ENCODE measurements at regions not wholly inside any gene's neighbourhood (a gene's known extent, or its start where the extent isn't known, plus 50 kb on each side); places are given as distances from the start of the nearest gene placed in this dataset.
"Not testable (repeated sequence)": the region's sequence is repeated elsewhere in the genome, so short reads cannot be mapped to it uniquely, and the experiment has no call there.

GRCh38 chr1:90864681-90865080 is 147.6 kb upstream of the BARHL2 start:
- Mint-ChIP-seq H3K27me3 (ENCODE audit: low read depth) (peaks cover 2% of the 10 kb centered on the region), H3K9me3 (no peaks in the 10 kb centered on the region), H3K4me1 (ENCODE audit: low read depth) (no peaks in the 10 kb centered on the region), H3K36me3 (ENCODE audit: insufficient read depth) (no peaks in the 10 kb centered on the region), H3K4me3 (no peak overlapping the region)
- DNase-seq (no peak), ATAC-seq (no peak)

GRCh38 chr1:90862782-90863181 is 145.7 kb upstream of the BARHL2 start:
- Mint-ChIP-seq H3K9me3 (no peaks in the 10 kb centered on the region), H3K27me3 (ENCODE audit: low read depth) (peaks cover 2% of the 10 kb centered on the region), H3K4me3 (no peak overlapping the region), H3K36me3 (ENCODE audit: insufficient read depth) (no peaks in the 10 kb centered on the region), H3K4me1 (ENCODE audit: low read depth) (no peaks in the 10 kb centered on the region)
- no peak for ATAC-seq
- DNase-seq: no peak

- H3K4me3 Mint-ChIP-seq; DNase-seq; H3K4me1 Mint-ChIP-seq (ENCODE audit: low read depth); H3K9me3 Mint-ChIP-seq; H3K27me3 Mint-ChIP-seq (ENCODE audit: low read depth); ATAC-seq; H3K36me3 Mint-ChIP-seq (ENCODE audit: insufficient read depth): not testable (repeated sequence)
These were observed 144.3 kb upstream of the BARHL2 start for GRCh38 chr1:90861421-90861820.

- ATAC-seq (no peak), DNase-seq (no peak)
- no peak overlapping the region for H3K4me3 Mint-ChIP-seq
- H3K9me3 Mint-ChIP-seq: no peaks in the 10 kb centered on the region
- no peaks in the 10 kb centered on the region for H3K36me3 Mint-ChIP-seq (ENCODE audit: insufficient read depth)
- peaks cover 25% of the 10 kb centered on the region for H3K27me3 Mint-ChIP-seq (ENCODE audit: low read depth)
- peaks cover 6% of the 10 kb centered on the region for H3K4me1 Mint-ChIP-seq (ENCODE audit: low read depth)
These were observed 139.4 kb upstream of the BARHL2 start for GRCh38 chr1:90856463-90857007.

GRCh38 chr1:90854397-90854924 is 137.4 kb upstream of the BARHL2 start:
- Mint-ChIP-seq H3K4me1 (ENCODE audit: low read depth) (peaks cover 14% of the 10 kb centered on the region), H3K36me3 (ENCODE audit: insufficient read depth) (no peaks in the 10 kb centered on the region), H3K4me3 (no peak overlapping the region), H3K9me3 (no peaks in the 10 kb centered on the region), H3K27me3 (ENCODE audit: low read depth) (peaks cover 37% of the 10 kb centered on the region)
- ATAC-seq (no peak), DNase-seq (no peak)

- Mint-ChIP-seq H3K27me3 (ENCODE audit: low read depth) (peaks cover 51% of the 10 kb centered on the region), H3K4me1 (ENCODE audit: low read depth) (peaks cover 14% of the 10 kb centered on the region), H3K36me3 (ENCODE audit: insufficient read depth) (no peaks in the 10 kb centered on the region), H3K9me3 (no peaks in the 10 kb centered on the region), H3K4me3 (peak overlapping the region; percentile 74)
- ATAC-seq (no peak), DNase-seq (no peak)
These were observed 134.6 kb upstream of the BARHL2 start for GRCh38 chr1:90851711-90852050.

GRCh38 chr1:90850898-90851710 is 134.0 kb upstream of the BARHL2 start:
- peak; percentile 97 to 98 for ATAC-seq
- H3K27me3 Mint-ChIP-seq (ENCODE audit: low read depth): peaks cover 52% of the 10 kb centered on the region
- H3K4me1 Mint-ChIP-seq (ENCODE audit: low read depth): peaks cover 14% of the 10 kb centered on the region

GRCh38 chr1:90850181-90850897 is 133.2 kb upstream of the BARHL2 start:
- DNase-seq (no peak), ATAC-seq (no peak)
- Mint-ChIP-seq H3K27me3 (ENCODE audit: low read depth) (peaks cover 58% of the 10 kb centered on the region), H3K9me3 (no peaks in the 10 kb centered on the region), H3K4me3 (peak overlapping the region; percentile 78), H3K4me1 (ENCODE audit: low read depth) (peaks cover 14% of the 10 kb centered on the region), H3K36me3 (ENCODE audit: insufficient read depth) (no peaks in the 10 kb centered on the region)

More at GRCh38 chr1:90850898-90851710, 134.0 kb upstream of the BARHL2 start:
- H3K9me3 Mint-ChIP-seq: no peaks in the 10 kb centered on the region
- DNase-seq: peak; percentile 71
- H3K4me3 Mint-ChIP-seq: peak overlapping the region; percentile 78
- H3K36me3 Mint-ChIP-seq (ENCODE audit: insufficient read depth): no peaks in the 10 kb centered on the region

- peaks cover 10% of the 10 kb centered on the region for H3K4me1 Mint-ChIP-seq (ENCODE audit: low read depth)
- ATAC-seq (no peak), DNase-seq (no peak)
- no peak overlapping the region for H3K4me3 Mint-ChIP-seq
- no peaks in the 10 kb centered on the region for H3K36me3 Mint-ChIP-seq (ENCODE audit: insufficient read depth)
- H3K27me3 Mint-ChIP-seq (ENCODE audit: low read depth): peaks cover 86% of the 10 kb centered on the region
- H3K9me3 Mint-ChIP-seq: no peaks in the 10 kb centered on the region
These were observed 124.4 kb upstream of the BARHL2 start for GRCh38 chr1:90841473-90841872.

GRCh38 chr1:90840352-90840751 is 123.2 kb upstream of the BARHL2 start:
- peaks cover 14% of the 10 kb centered on the region for H3K4me1 Mint-ChIP-seq (ENCODE audit: low read depth)
- no peaks in the 10 kb centered on the region for H3K9me3 Mint-ChIP-seq
- no peaks in the 10 kb centered on the region for H3K36me3 Mint-ChIP-seq (ENCODE audit: insufficient read depth)
- H3K27me3 Mint-ChIP-seq (ENCODE audit: low read depth): peaks cover 84% of the 10 kb centered on the region
- no peak overlapping the region for H3K4me3 Mint-ChIP-seq
- ATAC-seq (no peak), DNase-seq (no peak)

- H3K4me3 Mint-ChIP-seq: no peak overlapping the region
- ATAC-seq: no peak
- DNase-seq: no peak
- no peaks in the 10 kb centered on the region for H3K9me3 Mint-ChIP-seq
- peaks cover 24% of the 10 kb centered on the region for H3K4me1 Mint-ChIP-seq (ENCODE audit: low read depth)
- no peaks in the 10 kb centered on the region for H3K36me3 Mint-ChIP-seq (ENCODE audit: insufficient read depth)
- peaks cover 88% of the 10 kb centered on the region for H3K27me3 Mint-ChIP-seq (ENCODE audit: low read depth)
These were observed 122.2 kb upstream of the BARHL2 start for GRCh38 chr1:90839323-90839722.

GRCh38 chr1:90838720-90839119 is 121.6 kb upstream of the BARHL2 start:
- ATAC-seq: no peak
- no peaks in the 10 kb centered on the region for H3K36me3 Mint-ChIP-seq (ENCODE audit: insufficient read depth)
- peaks cover 26% of the 10 kb centered on the region for H3K4me1 Mint-ChIP-seq (ENCODE audit: low read depth)

GRCh38 chr1:90837420-90837819 is 120.3 kb upstream of the BARHL2 start:
- H3K4me3 Mint-ChIP-seq: no peak overlapping the region

More at GRCh38 chr1:90838720-90839119, 121.6 kb upstream of the BARHL2 start:
- Mint-ChIP-seq H3K4me3 (no peak overlapping the region), H3K27me3 (ENCODE audit: low read depth) (peaks cover 90% of the 10 kb centered on the region), H3K9me3 (no peaks in the 10 kb centered on the region)
- no peak for DNase-seq

GRCh38 chr1:90836345-90836679 is 119.2 kb upstream of the BARHL2 start:
- Mint-ChIP-seq H3K27me3 (ENCODE audit: low read depth) (peaks cover 90% of the 10 kb centered on the region), H3K36me3 (ENCODE audit: insufficient read depth) (no peaks in the 10 kb centered on the region), H3K9me3 (no peaks in the 10 kb centered on the region), H3K4me1 (ENCODE audit: low read depth) (peaks cover 26% of the 10 kb centered on the region), H3K4me3 (no peak overlapping the region)
- ATAC-seq (no peak), DNase-seq (no peak)

More at GRCh38 chr1:90837420-90837819, 120.3 kb upstream of the BARHL2 start:
- peaks cover 26% of the 10 kb centered on the region for H3K4me1 Mint-ChIP-seq (ENCODE audit: low read depth)
- H3K27me3 Mint-ChIP-seq (ENCODE audit: low read depth): peaks cover 90% of the 10 kb centered on the region
- DNase-seq (no peak), ATAC-seq (no peak)
- no peaks in the 10 kb centered on the region for H3K9me3 Mint-ChIP-seq
- H3K36me3 Mint-ChIP-seq (ENCODE audit: insufficient read depth): no peaks in the 10 kb centered on the region

Measured in activated T-cell treated with anti-CD3 and anti-CD28 coated beads, Interleukin-2, amount 50 U/mL, for 4 hours (primary cell).